ENCODE measurements at regions not wholly inside any gene's neighbourhood (a gene's known extent, or its start where the extent isn't known, plus 50 kb on each side); places are given as distances from the start of the nearest gene placed in this dataset.
"Not testable (repeated sequence)": the region's sequence is repeated elsewhere in the genome, so short reads cannot be mapped to it uniquely, and the experiment has no call there.

DNA sequence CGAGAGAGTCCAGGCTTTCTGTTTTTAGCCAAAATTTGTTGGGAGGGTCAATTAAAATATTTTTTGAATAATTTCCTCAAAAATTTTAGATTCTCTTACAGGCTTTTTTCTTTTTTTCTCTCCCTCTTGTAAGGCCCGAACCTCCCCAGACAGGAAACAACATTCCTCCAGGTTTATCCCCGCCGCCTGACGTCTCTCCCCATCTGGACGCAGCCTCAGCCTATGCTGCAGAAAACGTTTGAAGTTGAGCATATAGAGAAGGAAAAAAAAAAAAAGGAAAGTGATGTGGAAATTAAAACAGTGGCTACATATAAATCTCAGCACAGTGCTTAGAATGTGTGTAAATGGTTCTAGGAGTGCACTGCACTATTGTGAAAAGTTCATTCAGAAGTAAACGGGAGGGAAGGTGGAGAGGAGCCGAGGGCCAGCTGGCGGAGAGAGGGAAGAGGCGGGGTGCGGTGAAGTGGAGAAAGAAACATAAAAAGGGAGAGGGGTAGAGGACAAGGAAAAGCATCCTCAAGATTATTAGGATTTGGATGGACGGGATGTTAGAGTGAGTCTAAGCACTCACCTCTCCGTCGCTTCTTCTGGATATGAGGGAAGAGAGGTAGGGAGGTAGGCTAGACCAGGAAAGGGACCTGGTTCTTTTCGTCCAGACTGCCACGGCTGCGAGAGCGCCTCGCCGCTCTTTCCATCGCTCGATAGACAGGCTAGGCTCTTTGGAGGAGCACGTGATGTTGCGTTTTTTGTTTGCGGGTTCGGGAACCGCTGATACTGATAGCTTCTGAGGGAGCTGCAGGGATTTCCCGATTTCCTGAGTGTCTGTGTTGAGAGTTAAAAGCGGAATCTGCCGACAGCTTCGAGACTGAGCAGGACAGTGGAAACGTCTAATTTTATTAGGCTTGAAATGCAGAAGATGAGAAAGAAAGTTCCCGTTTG is 98.7 kb downstream of the TRIM27 start:
- Histone ChIP-seq H3K4me3 (ENCODE audit: low read length) (peak overlapping the region; percentile 51), H3K36me3 (ENCODE audit: low read depth, low read length) (no peaks in the 10 kb centered on the region), H3F3A (ENCODE audit: low read length, unreplicated experiment) (no peaks in the 10 kb centered on the region), H3K4me1 (ENCODE audit: insufficient read depth, low read length) (no peaks in the 10 kb centered on the region), H2AFZ (ENCODE audit: low read length) (peak overlapping the region; percentile 65), H3K4me2 (ENCODE audit: low read length) (peak overlapping the region; percentile 74), H3K79me2 (ENCODE audit: low read length) (no peaks in the 10 kb centered on the region), H3K9me2 (replicated peaks; ENCODE audit: low read length) (no peaks in the 10 kb centered on the region), H4K20me1 (ENCODE audit: low read length) (no peaks in the 10 kb centered on the region), H3K9ac (ENCODE audit: low read length) (no peak overlapping the region), H3K27me3 (ENCODE audit: low read length) (peaks cover 31% of the 10 kb centered on the region), H3K27ac (ENCODE audit: low read length) (no peak overlapping the region), H3K9me3 (ENCODE audit: low read length) (no peaks in the 10 kb centered on the region)
- ATAC-seq (no peak), DNase-seq (no peak)
- ChIA-PET CTCF (no interaction called here), POLR2A (ENCODE audit: unreplicated experiment) (no interaction called here)
- TF ChIP-seq EZH2phosphoT487 (IDR thresholded peaks at IDR 0.05; ENCODE audit: borderline replicate concordance, low read length) (no peak), EZH2 (IDR thresholded peaks at IDR 0.05; ENCODE audit: low read length, unreplicated experiment) (no peak)
- TF ChIP-seq, protein P1, sequence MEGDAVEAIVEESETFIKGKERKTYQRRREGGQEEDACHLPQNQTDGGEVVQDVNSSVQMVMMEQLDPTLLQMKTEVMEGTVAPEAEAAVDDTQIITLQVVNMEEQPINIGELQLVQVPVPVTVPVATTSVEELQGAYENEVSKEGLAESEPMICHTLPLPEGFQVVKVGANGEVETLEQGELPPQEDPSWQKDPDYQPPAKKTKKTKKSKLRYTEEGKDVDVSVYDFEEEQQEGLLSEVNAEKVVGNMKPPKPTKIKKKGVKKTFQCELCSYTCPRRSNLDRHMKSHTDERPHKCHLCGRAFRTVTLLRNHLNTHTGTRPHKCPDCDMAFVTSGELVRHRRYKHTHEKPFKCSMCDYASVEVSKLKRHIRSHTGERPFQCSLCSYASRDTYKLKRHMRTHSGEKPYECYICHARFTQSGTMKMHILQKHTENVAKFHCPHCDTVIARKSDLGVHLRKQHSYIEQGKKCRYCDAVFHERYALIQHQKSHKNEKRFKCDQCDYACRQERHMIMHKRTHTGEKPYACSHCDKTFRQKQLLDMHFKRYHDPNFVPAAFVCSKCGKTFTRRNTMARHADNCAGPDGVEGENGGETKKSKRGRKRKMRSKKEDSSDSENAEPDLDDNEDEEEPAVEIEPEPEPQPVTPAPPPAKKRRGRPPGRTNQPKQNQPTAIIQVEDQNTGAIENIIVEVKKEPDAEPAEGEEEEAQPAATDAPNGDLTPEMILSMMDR (conservative IDR thresholded peaks at IDR 0.05; ENCODE audit: low read depth, low read length): no peak
- BruUV-seq (replicated peaks): no TSS peak
- intact Hi-C loops (cut with micrococcal nuclease): no loop called here

DNA sequence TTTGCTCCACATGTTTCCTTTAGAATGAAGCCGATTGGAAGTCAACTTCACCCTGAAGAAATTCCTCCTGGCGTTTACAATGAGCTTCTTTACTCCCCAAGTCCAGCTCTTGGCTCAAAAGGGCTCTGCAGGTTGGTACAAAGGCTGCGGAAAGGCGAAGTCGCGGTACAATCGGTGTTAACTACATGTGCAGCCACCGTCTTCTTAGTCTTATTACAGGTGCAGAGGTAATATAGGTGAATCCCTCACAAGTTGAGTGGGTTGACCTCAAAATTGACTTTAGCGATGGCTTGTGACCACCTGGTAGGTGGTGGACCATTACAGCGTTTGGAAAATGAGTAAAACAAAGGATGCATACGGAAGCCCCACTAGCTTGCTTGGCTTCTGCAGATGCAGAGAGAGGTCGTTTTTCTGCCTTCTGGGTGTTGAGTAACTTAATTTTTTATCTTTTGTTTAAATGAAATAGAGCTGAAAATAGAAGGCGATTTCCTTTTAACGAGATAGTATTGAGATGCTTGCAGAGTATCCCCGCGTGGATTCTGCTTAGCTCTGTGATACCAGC is 98.0 kb downstream of the TRIM27 start:
- peak overlapping the region; percentile 74 for H3K4me2 ChIP-seq (ENCODE audit: low read length)
- ATAC-seq: no peak
- POLR2A ChIA-PET (ENCODE audit: unreplicated experiment): no interaction called here

DNA sequence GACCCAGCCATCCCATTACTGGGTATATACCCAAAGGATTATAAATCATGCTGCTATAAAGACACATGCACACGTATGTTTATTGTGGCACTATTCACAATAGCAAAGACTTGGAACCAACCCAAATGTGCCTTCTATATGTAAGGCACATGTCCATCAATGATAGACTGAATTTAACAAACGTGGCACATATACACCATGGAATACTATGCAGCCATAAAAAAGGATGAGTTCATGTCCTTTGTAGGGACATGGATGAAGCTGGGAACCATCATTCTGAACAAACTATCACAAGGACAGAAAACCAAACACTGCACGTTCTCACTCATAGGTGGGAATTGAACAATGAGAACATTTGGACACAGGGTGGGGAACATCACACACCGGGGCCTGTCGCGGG is 92.1 kb downstream of the TRIM27 start:
- H3K9ac ChIP-seq (ENCODE audit: low read length); H3F3A ChIP-seq (ENCODE audit: low read length, unreplicated experiment); H2AFZ ChIP-seq (ENCODE audit: low read length); ATAC-seq; H3K4me2 ChIP-seq (ENCODE audit: low read length); H3K36me3 ChIP-seq (ENCODE audit: low read depth, low read length); POLR2A ChIA-PET (ENCODE audit: unreplicated experiment); H3K4me3 ChIP-seq (ENCODE audit: low read length); H3K9me2 ChIP-seq (replicated peaks; ENCODE audit: low read length); H3K27ac ChIP-seq (ENCODE audit: low read length); H3K27me3 ChIP-seq (ENCODE audit: low read length); intact Hi-C loops (cut with micrococcal nuclease); CTCF ChIA-PET; H3K79me2 ChIP-seq (ENCODE audit: low read length); H3K9me3 ChIP-seq (ENCODE audit: low read length); H3K4me1 ChIP-seq (ENCODE audit: insufficient read depth, low read length); H4K20me1 ChIP-seq (ENCODE audit: low read length); DNase-seq; BruUV-seq (replicated peaks): not testable (repeated sequence)

More for the DNA sequence above, 98.0 kb downstream of the TRIM27 start:
- Histone ChIP-seq H3K27ac (ENCODE audit: low read length) (no peak overlapping the region), H3K9me2 (replicated peaks; ENCODE audit: low read length) (no peaks in the 10 kb centered on the region), H3K9ac (ENCODE audit: low read length) (no peak overlapping the region), H3K4me3 (ENCODE audit: low read length) (peak overlapping the region; percentile 51), H3K4me1 (ENCODE audit: insufficient read depth, low read length) (no peaks in the 10 kb centered on the region), H3K9me3 (ENCODE audit: low read length) (no peaks in the 10 kb centered on the region), H4K20me1 (ENCODE audit: low read length) (no peaks in the 10 kb centered on the region), H2AFZ (ENCODE audit: low read length) (no peak overlapping the region; the same call in 1 of the 2 replicates), H3K79me2 (ENCODE audit: low read length) (no peaks in the 10 kb centered on the region), H3K36me3 (ENCODE audit: low read depth, low read length) (no peaks in the 10 kb centered on the region), H3F3A (ENCODE audit: low read length, unreplicated experiment) (no peaks in the 10 kb centered on the region), H3K27me3 (ENCODE audit: low read length) (peaks cover 31% of the 10 kb centered on the region)
- no peak for DNase-seq
- no TSS peak for BruUV-seq (replicated peaks)
- CTCF ChIA-PET: no interaction called here
- intact Hi-C loops (cut with micrococcal nuclease): no loop called here
- TF ChIP-seq, protein P1 (conservative IDR thresholded peaks at IDR 0.05; ENCODE audit: low read depth, low read length): no peak
- no peak for TF ChIP-seq EZH2phosphoT487 (IDR thresholded peaks at IDR 0.05; ENCODE audit: borderline replicate concordance, low read length)
- TF ChIP-seq EZH2 (IDR thresholded peaks at IDR 0.05; ENCODE audit: low read length, unreplicated experiment): no peak

DNA sequence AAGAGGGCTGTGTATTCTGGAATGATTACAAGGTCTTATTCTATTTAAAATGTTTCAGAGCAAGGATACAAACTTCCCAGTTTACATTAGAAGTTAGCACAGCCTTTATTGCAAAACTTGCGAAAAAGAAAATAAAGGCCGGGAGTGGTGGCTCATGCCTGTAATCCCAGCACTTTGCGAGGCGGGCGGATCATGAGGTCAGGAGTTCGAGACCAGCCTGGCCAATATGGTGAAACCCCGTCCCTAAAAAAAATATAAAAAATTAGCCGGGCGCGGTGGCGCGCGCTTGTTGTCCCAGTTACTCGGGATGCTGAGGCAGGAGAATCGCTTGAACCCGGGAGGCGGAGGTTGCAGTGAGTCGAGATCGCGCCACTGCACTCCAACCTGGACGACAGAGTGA is 87.1 kb downstream of the TRIM27 start:
- ATAC-seq; H3K9me3 ChIP-seq (ENCODE audit: low read length); DNase-seq; BruUV-seq (replicated peaks); H3K27me3 ChIP-seq (ENCODE audit: low read length); H3K4me3 ChIP-seq (ENCODE audit: low read length); H3K9ac ChIP-seq (ENCODE audit: low read length); POLR2A ChIA-PET (ENCODE audit: unreplicated experiment); H3K9me2 ChIP-seq (replicated peaks; ENCODE audit: low read length); H3K36me3 ChIP-seq (ENCODE audit: low read depth, low read length); H3K27ac ChIP-seq (ENCODE audit: low read length); H2AFZ ChIP-seq (ENCODE audit: low read length); H4K20me1 ChIP-seq (ENCODE audit: low read length); H3F3A ChIP-seq (ENCODE audit: low read length, unreplicated experiment); H3K79me2 ChIP-seq (ENCODE audit: low read length); H3K4me1 ChIP-seq (ENCODE audit: insufficient read depth, low read length): not testable (repeated sequence)
- peak overlapping the region; percentile 93; the same call in 1 of the 2 replicates for H3K4me2 ChIP-seq (ENCODE audit: low read length)
- CTCF ChIA-PET: interaction anchor here (0.5 to 1.8 kb wide), 7 partner anchors 26 to 1563 kb away, joined by 3 to 9 read pairs (median 3); no protein-coding TSS in a partner anchor
- intact Hi-C loops (cut with micrococcal nuclease): loop anchor here (1.0 to 5.0 kb wide), 4 partner anchors 146 to 294 kb away; no protein-coding TSS in a partner anchor

Measured in PC-3 (cell line).